DMS53 (cell line): ENCODE measurements at regions not wholly inside any gene's neighbourhood (a gene's known extent, or its start where the extent isn't known, plus 50 kb on each side); places are given as distances from the start of the nearest gene placed in this dataset.
"Not testable (repeated sequence)": the region's sequence is repeated elsewhere in the genome, so short reads cannot be mapped to it uniquely, and the experiment has no call there.

Source experiments
- DNase-seq: peaks from one replicate; lab custom pipeline; 2025; lab: John Stamatoyannopoulos, UW

- no peak for DNase-seq
Measured at GRCh38 chr20:22818636-22819035, 216.5 kb upstream of the SSTR4 start.

GRCh38 chr20:22819112-22819511, 216.0 kb upstream of the SSTR4 start:
- DNase-seq, result no peak

- DNase-seq, result no peak
Measured at GRCh38 chr20:22819784-22820183, 215.3 kb upstream of the SSTR4 start.

GRCh38 chr20:22821081-22821727, 213.9 kb upstream of the SSTR4 start:
- no peak for DNase-seq

GRCh38 chr20:22821796-22822195, 213.3 kb upstream of the SSTR4 start:
- DNase-seq, result no peak

GRCh38 chr20:22823119-22823518, 212.0 kb upstream of the SSTR4 start:
- DNase-seq, result no peak

- DNase-seq, result no peak
Measured at GRCh38 chr20:22824077-22824476, 211.0 kb upstream of the SSTR4 start.

- DNase-seq, result no peak
Measured at GRCh38 chr20:22825076-22825475, 210.0 kb upstream of the SSTR4 start.

- DNase-seq, result no peak
Measured at GRCh38 chr20:22825546-22825945, 209.6 kb upstream of the SSTR4 start.

- no peak for DNase-seq
Measured at GRCh38 chr20:22826306-22827230, 208.5 kb upstream of the SSTR4 start.

GRCh38 chr20:22827916-22828315, 207.2 kb upstream of the SSTR4 start:
- no peak for DNase-seq

GRCh38 chr20:22829356-22829755, 205.8 kb upstream of the SSTR4 start:
- DNase-seq, result no peak

- no peak for DNase-seq
Measured at GRCh38 chr20:22830138-22830537, 205.0 kb upstream of the SSTR4 start.

- DNase-seq, result not testable (repeated sequence)
Measured at GRCh38 chr20:22830715-22831114, 204.4 kb upstream of the SSTR4 start.

- no peak for DNase-seq
Measured at GRCh38 chr20:22833851-22834250, 201.3 kb upstream of the SSTR4 start.

- no peak for DNase-seq
Measured at GRCh38 chr20:22834651-22835256, 200.4 kb upstream of the SSTR4 start.

- DNase-seq, result no peak
Measured at GRCh38 chr20:22836211-22836610, 198.9 kb upstream of the SSTR4 start.

GRCh38 chr20:22836877-22837276, 198.2 kb upstream of the SSTR4 start:
- DNase-seq, result no peak

GRCh38 chr20:22838001-22838400, 197.1 kb upstream of the SSTR4 start:
- DNase-seq, result no peak

- no peak for DNase-seq
Measured at GRCh38 chr20:22841846-22842245, 193.3 kb upstream of the SSTR4 start.

GRCh38 chr20:22842793-22843192, 192.3 kb upstream of the SSTR4 start:
- DNase-seq, result no peak

- no peak for DNase-seq
Measured at GRCh38 chr20:22844959-22845358, 190.2 kb upstream of the SSTR4 start.

- no peak for DNase-seq
Measured at GRCh38 chr20:22846863-22847262, 188.2 kb upstream of the SSTR4 start.
